GM19328 (cell line): ENCODE measurements at regions not wholly inside any gene's neighbourhood (a gene's known extent, or its start where the extent isn't known, plus 50 kb on each side); places are given as distances from the start of the nearest gene placed in this dataset.
"Not testable (repeated sequence)": the region's sequence is repeated elsewhere in the genome, so short reads cannot be mapped to it uniquely, and the experiment has no call there.

Experiments used
- ATAC-seq: cut with Tn5 transposase; IDR thresholded peaks from one replicate; pipeline ENCODE4 v1.9.1; 2021; ENCODE audit warnings: mild to moderate bottlenecking, moderate library complexity; ENCODE audit not compliant: unreplicated experiment

- no peak for ATAC-seq
Measured at GRCh38 chr6:71810880-71811279, 75.5 kb upstream of the RIMS1 start.

- ATAC-seq = no peak
Measured at GRCh38 chr6:71822625-71823024, 63.7 kb upstream of the RIMS1 start.

GRCh38 chr6:71832110-71832764 lies 54.1 kb upstream of the RIMS1 start:
- ATAC-seq = not testable (repeated sequence)
